Gastrocnemius medialis (tissue), 4 donors: ENCODE measurements at regions not wholly inside any gene's neighbourhood (a gene's known extent, or its start where the extent isn't known, plus 50 kb on each side); places are given as distances from the start of the nearest gene placed in this dataset.

Experiments
- CTCF ChIP-seq, 5 experiments: fragments of 450-650 bp in 3 of 5; fragments of 200-600 bp in 2 of 5; sonication (generic) in 2 of 5; IDR thresholded peaks in 4 of 5; conservative IDR thresholded peaks in 1 of 5; 1 replicate in 4 of 5; 2 replicates in 1 of 5; pipeline ENCODE4 v1.5.1; 2016 to 2019; ENCODE audit warnings: antibody characterized with exemption in 5 of 5, mild to moderate bottlenecking in 3 of 5, moderate library complexity in 3 of 5
- POLR2A ChIP-seq, 2 donors: fragments of 450-650 bp; IDR thresholded peaks; one replicate each; pipeline ENCODE4 v1.6.1; 2017; ENCODE audit warnings: antibody characterized with exemption in 2 of 2, mild to moderate bottlenecking in 2 of 2, moderate library complexity in 2 of 2

GRCh38 chr2:12539336-12539735, 177.4 kb upstream of the TRIB2 start:
- TF ChIP-seq CTCF (IDR thresholded peaks at IDR 0.05 in 4 of 5, conservative IDR thresholded peaks at IDR 0.05 in 1 of 5) (no peak), POLR2A (IDR thresholded peaks at IDR 0.05) (no peak)
